ENCODE measurements at regions not wholly inside any gene's neighbourhood (a gene's known extent, or its start where the extent isn't known, plus 50 kb on each side); places are given as distances from the start of the nearest gene placed in this dataset.

- TF ChIP-seq POLR2A (IDR thresholded peaks at IDR 0.05): no peak
- TF ChIP-seq CTCF (IDR thresholded peaks at IDR 0.05): no peak
- H3K4me3 ChIP-seq (ENCODE audit: low read depth, poor library complexity, severe bottlenecking): no peak overlapping the region
- no peak for DNase-seq (ENCODE audit: low spot score in 2 of 2)
- intact Hi-C loops (cut with DNase I; ENCODE audit: low total_unique reads): no loop called here
- 92 to 96% methylated on average over 3 of the region's 3 CpGs for WGBS, 2 donors
These were observed 329.4 kb upstream of the MAN1A1 start for GRCh38 chr6:119678961-119679360.

GRCh38 chr6:119677384-119677783 lies 327.8 kb upstream of the MAN1A1 start:
- no peak for DNase-seq (ENCODE audit: low spot score in 2 of 2)
- H3K4me3 ChIP-seq (ENCODE audit: low read depth, poor library complexity, severe bottlenecking): no peak overlapping the region
- intact Hi-C loops (cut with DNase I; ENCODE audit: low total_unique reads): no loop called here
- no peak for TF ChIP-seq POLR2A (IDR thresholded peaks at IDR 0.05)
- TF ChIP-seq CTCF (IDR thresholded peaks at IDR 0.05): no peak
- WGBS, 2 donors: 68 to 74% methylated on average over 2 of the region's 2 CpGs

GRCh38 chr6:119676961-119677360 lies 327.4 kb upstream of the MAN1A1 start:
- DNase-seq (ENCODE audit: low spot score in 2 of 2): no peak
- TF ChIP-seq POLR2A (IDR thresholded peaks at IDR 0.05) (no peak), CTCF (IDR thresholded peaks at IDR 0.05) (no peak)
- intact Hi-C loops (cut with DNase I; ENCODE audit: low total_unique reads): no loop called here
- no peak overlapping the region for H3K4me3 ChIP-seq (ENCODE audit: low read depth, poor library complexity, severe bottlenecking)
- 61 to 68% methylated on average over 4 of the region's 4 CpGs for WGBS, 2 donors

GRCh38 chr6:119676230-119676629 lies 326.7 kb upstream of the MAN1A1 start:
- no peak for TF ChIP-seq POLR2A (IDR thresholded peaks at IDR 0.05)
- no peak for TF ChIP-seq CTCF (IDR thresholded peaks at IDR 0.05)
- WGBS, 2 donors: 60 to 63% methylated on average over 1 of the region's 1 CpG

GRCh38 chr6:119673741-119674140 lies 324.2 kb upstream of the MAN1A1 start:
- intact Hi-C loops (cut with DNase I; ENCODE audit: low total_unique reads): no loop called here
- TF ChIP-seq CTCF (IDR thresholded peaks at IDR 0.05) (no peak), POLR2A (IDR thresholded peaks at IDR 0.05) (no peak)
- DNase-seq (ENCODE audit: low spot score in 2 of 2): no peak
- no peak overlapping the region for H3K4me3 ChIP-seq (ENCODE audit: low read depth, poor library complexity, severe bottlenecking)

More at GRCh38 chr6:119676230-119676629, 326.7 kb upstream of the MAN1A1 start:
- intact Hi-C loops (cut with DNase I; ENCODE audit: low total_unique reads): no loop called here
- no peak overlapping the region for H3K4me3 ChIP-seq (ENCODE audit: low read depth, poor library complexity, severe bottlenecking)
- DNase-seq (ENCODE audit: low spot score in 2 of 2): no peak

- TF ChIP-seq CTCF (IDR thresholded peaks at IDR 0.05) (no peak), POLR2A (IDR thresholded peaks at IDR 0.05) (no peak)
- WGBS, 2 donors: 89 to 90% methylated on average over 1 of the region's 1 CpG
- H3K4me3 ChIP-seq (ENCODE audit: low read depth, poor library complexity, severe bottlenecking): no peak overlapping the region
- intact Hi-C loops (cut with DNase I; ENCODE audit: low total_unique reads): no loop called here
- DNase-seq (ENCODE audit: low spot score in 2 of 2): no peak
These were observed 323.2 kb upstream of the MAN1A1 start for GRCh38 chr6:119672725-119673124.

Data from lower leg skin (tissue), 4 donors.